Fibroblast of skin of right biceps (primary cell): ENCODE measurements at regions not wholly inside any gene's neighbourhood (a gene's known extent, or its start where the extent isn't known, plus 50 kb on each side); places are given as distances from the start of the nearest gene placed in this dataset.
A peak's percentile ranks its signal among the peaks of the same experiment; 100 is the strongest.

Source experiments
- DNase-seq: peaks from one replicate; pipeline ENCODE4 v3.0.0-alpha.2; 2013

DNA sequence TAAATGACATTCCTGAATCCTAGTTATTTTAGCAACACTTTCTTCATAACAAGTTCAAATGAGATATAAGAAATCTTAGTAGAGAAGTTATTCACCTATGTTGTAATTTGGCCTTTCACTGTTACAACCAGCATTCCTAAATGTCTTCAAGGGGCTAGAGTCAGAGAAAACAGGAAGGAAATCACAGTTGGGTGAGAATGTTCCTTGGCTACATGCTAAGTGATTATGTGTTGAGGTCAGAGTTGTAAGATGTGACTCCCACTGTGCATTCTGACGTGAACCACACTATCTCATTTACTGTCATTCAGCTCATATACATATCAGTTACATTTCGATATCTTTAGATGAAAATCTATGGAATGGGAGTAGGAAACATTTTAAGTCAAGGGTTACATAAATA, 51.0 kb upstream of the MLIP start:
- peak; percentile 78 for DNase-seq
